ENCODE measurements at regions not wholly inside any gene's neighbourhood (a gene's known extent, or its start where the extent isn't known, plus 50 kb on each side); places are given as distances from the start of the nearest gene placed in this dataset.

DNA sequence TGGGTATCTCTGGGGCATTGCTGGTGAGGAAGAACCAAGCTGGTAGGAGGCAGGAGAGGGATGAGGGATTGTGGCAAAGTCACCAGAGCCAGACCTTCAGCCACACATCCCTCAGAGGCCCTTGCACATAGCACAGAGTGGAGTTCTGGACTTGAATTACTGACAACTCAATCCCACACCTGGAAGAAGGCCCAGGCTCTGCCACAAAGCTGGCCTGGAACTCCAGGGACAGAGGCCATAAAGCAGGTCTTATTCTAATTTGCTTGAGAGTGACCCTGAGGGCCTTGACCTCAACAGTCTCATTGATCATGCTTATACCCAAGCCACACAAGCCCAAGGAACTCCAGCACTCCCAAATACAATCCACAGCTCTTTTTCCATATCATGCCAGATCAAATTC lies 486.2 kb upstream of the ZMIZ1 start:
- TF ChIP-seq, protein P1, sequence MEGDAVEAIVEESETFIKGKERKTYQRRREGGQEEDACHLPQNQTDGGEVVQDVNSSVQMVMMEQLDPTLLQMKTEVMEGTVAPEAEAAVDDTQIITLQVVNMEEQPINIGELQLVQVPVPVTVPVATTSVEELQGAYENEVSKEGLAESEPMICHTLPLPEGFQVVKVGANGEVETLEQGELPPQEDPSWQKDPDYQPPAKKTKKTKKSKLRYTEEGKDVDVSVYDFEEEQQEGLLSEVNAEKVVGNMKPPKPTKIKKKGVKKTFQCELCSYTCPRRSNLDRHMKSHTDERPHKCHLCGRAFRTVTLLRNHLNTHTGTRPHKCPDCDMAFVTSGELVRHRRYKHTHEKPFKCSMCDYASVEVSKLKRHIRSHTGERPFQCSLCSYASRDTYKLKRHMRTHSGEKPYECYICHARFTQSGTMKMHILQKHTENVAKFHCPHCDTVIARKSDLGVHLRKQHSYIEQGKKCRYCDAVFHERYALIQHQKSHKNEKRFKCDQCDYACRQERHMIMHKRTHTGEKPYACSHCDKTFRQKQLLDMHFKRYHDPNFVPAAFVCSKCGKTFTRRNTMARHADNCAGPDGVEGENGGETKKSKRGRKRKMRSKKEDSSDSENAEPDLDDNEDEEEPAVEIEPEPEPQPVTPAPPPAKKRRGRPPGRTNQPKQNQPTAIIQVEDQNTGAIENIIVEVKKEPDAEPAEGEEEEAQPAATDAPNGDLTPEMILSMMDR (conservative IDR thresholded peaks at IDR 0.05; ENCODE audit: low read length), result no peak
- TF ChIP-seq EZH2phosphoT487 (IDR thresholded peaks at IDR 0.05; ENCODE audit: borderline replicate concordance, low read depth, low read length), result no peak

All from OCI-LY7 (cell line).